K562 (cell line): ENCODE measurements at regions not wholly inside any gene's neighbourhood (a gene's known extent, or its start where the extent isn't known, plus 50 kb on each side); places are given as distances from the start of the nearest gene placed in this dataset.

Source experiments
- AFF4 ChIP-seq: sonication (generic); formaldehyde crosslinking; IDR thresholded peaks from 2 replicates; pipeline ENCODE4 v1.8.0; 2023; ENCODE audit warnings: mild to moderate bottlenecking, missing genetic modification reagents
- CTCF ChIP-seq, 3 experiments: IDR thresholded peaks in 2 of 3; conservative IDR thresholded peaks in 1 of 3; 2 replicates each; pipeline ENCODE4 v1.5.1; 2011 to 2012; ENCODE audit warnings: low read length in 3 of 3, mild to moderate bottlenecking in 3 of 3, control low read depth in 2 of 3, improper control_type of control experiment in 1 of 3, inconsistent platforms in 1 of 3, low read depth in 1 of 3, mixed read lengths in 1 of 3, moderate library complexity in 1 of 3; ENCODE audit not compliant: insufficient read depth in 2 of 3
- E2F5 ChIP-seq: sonication (generic); formaldehyde crosslinking; IDR thresholded peaks from 2 replicates; pipeline ENCODE4 v1.8.0; 2022; ENCODE audit warnings: mild to moderate bottlenecking, missing genetic modification reagents
- ESRRA ChIP-seq: fragments of 450-650 bp; IDR thresholded peaks from 2 replicates; pipeline ENCODE4 v1.6.1; 2014; ENCODE audit warnings: low read depth, mild to moderate bottlenecking, moderate library complexity, borderline replicate concordance
- EWSR1 ChIP-seq: fragments of 450-650 bp; IDR thresholded peaks from 2 replicates; pipeline ENCODE4 v1.6.1; 2018; ENCODE audit warnings: borderline replicate concordance, mild to moderate bottlenecking, low read depth, moderate library complexity; ENCODE audit not compliant: partially characterized antibody
- HDGF ChIP-seq: fragments of 450-650 bp; IDR thresholded peaks from 2 replicates; pipeline ENCODE4 v1.6.1; 2016
- KDM4B ChIP-seq, 2 experiments: fragments of 450-650 bp in 1 of 2; sonication (generic) in 1 of 2; IDR thresholded peaks; 2 replicates each; pipeline ENCODE4 v1.6.1; 2016 to 2017; ENCODE audit warnings: borderline replicate concordance in 2 of 2, antibody characterized with exemption in 1 of 2, low read depth in 1 of 2, mild to moderate bottlenecking in 1 of 2
- RBM34 ChIP-seq: fragments of 200-400 bp; formaldehyde crosslinking; IDR thresholded peaks from 2 replicates; pipeline ENCODE4 v1.6.1; 2018; ENCODE audit warnings: low read length, borderline replicate concordance; ENCODE audit not compliant: insufficient read depth
- TRIM25 ChIP-seq: fragments of 450-650 bp; IDR thresholded peaks from 2 replicates; pipeline ENCODE4 v1.7.0; 2016; ENCODE audit warnings: borderline replicate concordance
- YY1 ChIP-seq, 3 experiments: IDR thresholded peaks; 2 replicates each; pipeline ENCODE4 v1.6.1; 2011; ENCODE audit warnings: low read length in 2 of 3, mild to moderate bottlenecking in 2 of 3, moderate library complexity in 2 of 3, borderline replicate concordance in 1 of 3, control low read depth in 1 of 3, low read depth in 1 of 3; ENCODE audit not compliant: insufficient read depth in 3 of 3, insufficient replicate concordance in 2 of 3, control insufficient read depth in 1 of 3, insufficient read length in 1 of 3; ENCODE audit errors: extremely low read depth in 1 of 3
- ZBTB43 ChIP-seq: sonication (generic); formaldehyde crosslinking; IDR thresholded peaks from 2 replicates; pipeline ENCODE4 v1.8.0; 2023; ENCODE audit warnings: mild to moderate bottlenecking, missing genetic modification reagents
- ZNF165 ChIP-seq: fragments of 250-450 bp; sonication (Bioruptor Pico); IDR thresholded peaks from 2 replicates; pipeline ENCODE4 v1.4.0; 2020; ENCODE audit warnings: borderline replicate concordance
- ZNF512 ChIP-seq: IDR thresholded peaks from 2 replicates; pipeline ENCODE4 v1.6.1; 2016; ENCODE audit warnings: missing genetic modification characterization, missing compliant biosample characterization

- TF ChIP-seq KDM4B (IDR thresholded peaks at IDR 0.05; ENCODE audit: borderline replicate concordance in 2 of 2, low read depth in 1 of 2) (no peak), YY1 (IDR thresholded peaks at IDR 0.05; ENCODE audit: borderline replicate concordance in 1 of 3, control insufficient read depth in 1 of 3, extremely low read depth in 1 of 3, insufficient read depth in 3 of 3, insufficient read length in 1 of 3, insufficient replicate concordance in 2 of 3, low read depth in 1 of 3, low read length in 2 of 3) (no peak), ZNF512 (no peak), HDGF (no peak), TRIM25 (no peak), ZBTB43 (CRISPR knock-in tag) (no peak), CTCF (IDR thresholded peaks at IDR 0.05 in 2 of 3, conservative IDR thresholded peaks at IDR 0.05 in 1 of 3; ENCODE audit: insufficient read depth in 2 of 3, low read depth in 1 of 3, low read length in 3 of 3) (no peak), AFF4 (no peak), RBM34 (no peak), ESRRA (no peak), ZNF165 (CRISPR knock-in tag) (no peak), EWSR1 (no peak), E2F5 (CRISPR knock-in tag) (no peak)
These were observed 697.2 kb downstream of the TOX3 start for GRCh38 chr16:51849715-51850114.
